WTC11 (cell line): ENCODE measurements at regions not wholly inside any gene's neighbourhood (a gene's known extent, or its start where the extent isn't known, plus 50 kb on each side); places are given as distances from the start of the nearest gene placed in this dataset.

Source experiments
- ATF1 ChIP-seq: sonication (generic); formaldehyde crosslinking; IDR thresholded peaks from 2 replicates; pipeline ENCODE4 v1.8.1; 2023; ENCODE audit warnings: mild to moderate bottlenecking, moderate library complexity, missing genetic modification reagents
- ESRRA ChIP-seq: sonication (generic); formaldehyde crosslinking; IDR thresholded peaks from 2 replicates; pipeline ENCODE4 v1.8.1; 2022; ENCODE audit warnings: mild to moderate bottlenecking, missing genetic modification reagents, borderline replicate concordance
- SP1 ChIP-seq: sonication (generic); formaldehyde crosslinking; conservative IDR thresholded peaks from 2 replicates; pipeline ENCODE4 v1.8.1; 2022; ENCODE audit warnings: missing genetic modification reagents
- TP53 ChIP-seq: sonication (generic); formaldehyde crosslinking; IDR thresholded peaks from 2 replicates; pipeline ENCODE4 v1.8.1; 2023; ENCODE audit warnings: mild to moderate bottlenecking, missing genetic modification reagents
- TF ChIP-seq, protein P1 (sequence below): sonication (generic); formaldehyde crosslinking; IDR thresholded peaks from 2 replicates; pipeline ENCODE4 v1.8.1; 2023; ENCODE audit warnings: mild to moderate bottlenecking, missing genetic modification reagents
- TF ChIP-seq, protein P2 (sequence below): fragments of 200-600 bp; IDR thresholded peaks from 2 replicates; pipeline ENCODE4 v1.8.0; 2022; ENCODE audit warnings: antibody characterized with exemption
- TF ChIP-seq, protein P3 (sequence below): sonication (generic); formaldehyde crosslinking; IDR thresholded peaks from 2 replicates; pipeline ENCODE4 v1.8.1; 2023; ENCODE audit warnings: mild to moderate bottlenecking, missing genetic modification reagents, moderate library complexity
- TF ChIP-seq, protein P4 (sequence below): fragments of 250-450 bp; sonication (Bioruptor Pico); IDR thresholded peaks from 2 replicates; pipeline ENCODE4 v1.8.0; 2021; ENCODE audit warnings: mild to moderate bottlenecking
- TF ChIP-seq, protein P5 (sequence below): sonication (generic); formaldehyde crosslinking; IDR thresholded peaks from 2 replicates; pipeline ENCODE4 v1.8.1; 2022; ENCODE audit warnings: missing genetic modification reagents, borderline replicate concordance
- TF ChIP-seq, protein P6 (sequence below): sonication (generic); formaldehyde crosslinking; IDR thresholded peaks from 2 replicates; pipeline ENCODE4 v1.8.0; 2022; ENCODE audit warnings: missing genetic modification reagents
- TF ChIP-seq, protein P7 (sequence below): sonication (generic); formaldehyde crosslinking; IDR thresholded peaks from 2 replicates; pipeline ENCODE4 v1.8.1; 2023; ENCODE audit warnings: mild to moderate bottlenecking, missing genetic modification reagents

DNA sequence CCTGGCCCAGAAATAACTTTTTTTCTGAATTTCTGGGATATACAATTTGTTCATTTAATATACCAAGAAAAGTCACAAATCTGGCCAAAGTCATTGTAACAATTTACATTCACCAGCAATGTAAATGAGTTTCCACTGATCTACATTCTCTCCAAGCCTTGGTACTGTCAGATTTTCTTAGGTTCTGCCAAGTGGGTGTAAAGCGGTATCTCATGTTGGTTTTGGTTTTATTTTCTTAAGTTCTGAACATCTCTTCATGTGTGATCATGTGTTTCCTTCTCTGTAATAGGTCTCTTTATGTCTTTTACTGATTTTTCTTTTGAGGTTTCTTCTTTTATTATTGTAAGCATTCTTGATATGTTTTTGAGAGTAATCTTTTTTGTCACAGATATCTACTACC, 235.6 kb upstream of the COL8A1 start:
- TF ChIP-seq, protein P1, sequence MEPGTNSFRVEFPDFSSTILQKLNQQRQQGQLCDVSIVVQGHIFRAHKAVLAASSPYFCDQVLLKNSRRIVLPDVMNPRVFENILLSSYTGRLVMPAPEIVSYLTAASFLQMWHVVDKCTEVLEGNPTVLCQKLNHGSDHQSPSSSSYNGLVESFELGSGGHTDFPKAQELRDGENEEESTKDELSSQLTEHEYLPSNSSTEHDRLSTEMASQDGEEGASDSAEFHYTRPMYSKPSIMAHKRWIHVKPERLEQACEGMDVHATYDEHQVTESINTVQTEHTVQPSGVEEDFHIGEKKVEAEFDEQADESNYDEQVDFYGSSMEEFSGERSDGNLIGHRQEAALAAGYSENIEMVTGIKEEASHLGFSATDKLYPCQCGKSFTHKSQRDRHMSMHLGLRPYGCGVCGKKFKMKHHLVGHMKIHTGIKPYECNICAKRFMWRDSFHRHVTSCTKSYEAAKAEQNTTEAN (CRISPR knock-in tag), result no peak
- TF ChIP-seq TP53 (CRISPR knock-in tag), result no peak
- TF ChIP-seq ESRRA (CRISPR knock-in tag), result no peak
- TF ChIP-seq, protein P2, sequence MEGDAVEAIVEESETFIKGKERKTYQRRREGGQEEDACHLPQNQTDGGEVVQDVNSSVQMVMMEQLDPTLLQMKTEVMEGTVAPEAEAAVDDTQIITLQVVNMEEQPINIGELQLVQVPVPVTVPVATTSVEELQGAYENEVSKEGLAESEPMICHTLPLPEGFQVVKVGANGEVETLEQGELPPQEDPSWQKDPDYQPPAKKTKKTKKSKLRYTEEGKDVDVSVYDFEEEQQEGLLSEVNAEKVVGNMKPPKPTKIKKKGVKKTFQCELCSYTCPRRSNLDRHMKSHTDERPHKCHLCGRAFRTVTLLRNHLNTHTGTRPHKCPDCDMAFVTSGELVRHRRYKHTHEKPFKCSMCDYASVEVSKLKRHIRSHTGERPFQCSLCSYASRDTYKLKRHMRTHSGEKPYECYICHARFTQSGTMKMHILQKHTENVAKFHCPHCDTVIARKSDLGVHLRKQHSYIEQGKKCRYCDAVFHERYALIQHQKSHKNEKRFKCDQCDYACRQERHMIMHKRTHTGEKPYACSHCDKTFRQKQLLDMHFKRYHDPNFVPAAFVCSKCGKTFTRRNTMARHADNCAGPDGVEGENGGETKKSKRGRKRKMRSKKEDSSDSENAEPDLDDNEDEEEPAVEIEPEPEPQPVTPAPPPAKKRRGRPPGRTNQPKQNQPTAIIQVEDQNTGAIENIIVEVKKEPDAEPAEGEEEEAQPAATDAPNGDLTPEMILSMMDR, result no peak
- TF ChIP-seq, protein P3, sequence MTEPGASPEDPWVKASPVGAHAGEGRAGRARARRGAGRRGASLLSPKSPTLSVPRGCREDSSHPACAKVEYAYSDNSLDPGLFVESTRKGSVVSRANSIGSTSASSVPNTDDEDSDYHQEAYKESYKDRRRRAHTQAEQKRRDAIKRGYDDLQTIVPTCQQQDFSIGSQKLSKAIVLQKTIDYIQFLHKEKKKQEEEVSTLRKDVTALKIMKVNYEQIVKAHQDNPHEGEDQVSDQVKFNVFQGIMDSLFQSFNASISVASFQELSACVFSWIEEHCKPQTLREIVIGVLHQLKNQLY (CRISPR knock-in tag), result no peak
- no peak for TF ChIP-seq ATF1 (CRISPR knock-in tag)
- TF ChIP-seq, protein P4, sequence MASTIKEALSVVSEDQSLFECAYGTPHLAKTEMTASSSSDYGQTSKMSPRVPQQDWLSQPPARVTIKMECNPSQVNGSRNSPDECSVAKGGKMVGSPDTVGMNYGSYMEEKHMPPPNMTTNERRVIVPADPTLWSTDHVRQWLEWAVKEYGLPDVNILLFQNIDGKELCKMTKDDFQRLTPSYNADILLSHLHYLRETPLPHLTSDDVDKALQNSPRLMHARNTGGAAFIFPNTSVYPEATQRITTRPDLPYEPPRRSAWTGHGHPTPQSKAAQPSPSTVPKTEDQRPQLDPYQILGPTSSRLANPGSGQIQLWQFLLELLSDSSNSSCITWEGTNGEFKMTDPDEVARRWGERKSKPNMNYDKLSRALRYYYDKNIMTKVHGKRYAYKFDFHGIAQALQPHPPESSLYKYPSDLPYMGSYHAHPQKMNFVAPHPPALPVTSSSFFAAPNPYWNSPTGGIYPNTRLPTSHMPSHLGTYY (CRISPR knock-in tag), result no peak
- TF ChIP-seq, protein P5, sequence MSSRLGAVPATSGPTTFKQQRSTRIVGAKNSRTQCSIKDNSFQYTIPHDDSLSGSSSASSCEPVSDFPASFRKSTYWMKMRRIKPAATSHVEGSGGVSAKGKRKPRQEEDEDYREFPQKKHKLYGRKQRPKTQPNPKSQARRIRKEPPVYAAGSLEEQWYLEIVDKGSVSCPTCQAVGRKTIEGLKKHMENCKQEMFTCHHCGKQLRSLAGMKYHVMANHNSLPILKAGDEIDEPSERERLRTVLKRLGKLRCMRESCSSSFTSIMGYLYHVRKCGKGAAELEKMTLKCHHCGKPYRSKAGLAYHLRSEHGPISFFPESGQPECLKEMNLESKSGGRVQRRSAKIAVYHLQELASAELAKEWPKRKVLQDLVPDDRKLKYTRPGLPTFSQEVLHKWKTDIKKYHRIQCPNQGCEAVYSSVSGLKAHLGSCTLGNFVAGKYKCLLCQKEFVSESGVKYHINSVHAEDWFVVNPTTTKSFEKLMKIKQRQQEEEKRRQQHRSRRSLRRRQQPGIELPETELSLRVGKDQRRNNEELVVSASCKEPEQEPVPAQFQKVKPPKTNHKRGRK (CRISPR knock-in tag), result no peak
- TF ChIP-seq, protein P6, sequence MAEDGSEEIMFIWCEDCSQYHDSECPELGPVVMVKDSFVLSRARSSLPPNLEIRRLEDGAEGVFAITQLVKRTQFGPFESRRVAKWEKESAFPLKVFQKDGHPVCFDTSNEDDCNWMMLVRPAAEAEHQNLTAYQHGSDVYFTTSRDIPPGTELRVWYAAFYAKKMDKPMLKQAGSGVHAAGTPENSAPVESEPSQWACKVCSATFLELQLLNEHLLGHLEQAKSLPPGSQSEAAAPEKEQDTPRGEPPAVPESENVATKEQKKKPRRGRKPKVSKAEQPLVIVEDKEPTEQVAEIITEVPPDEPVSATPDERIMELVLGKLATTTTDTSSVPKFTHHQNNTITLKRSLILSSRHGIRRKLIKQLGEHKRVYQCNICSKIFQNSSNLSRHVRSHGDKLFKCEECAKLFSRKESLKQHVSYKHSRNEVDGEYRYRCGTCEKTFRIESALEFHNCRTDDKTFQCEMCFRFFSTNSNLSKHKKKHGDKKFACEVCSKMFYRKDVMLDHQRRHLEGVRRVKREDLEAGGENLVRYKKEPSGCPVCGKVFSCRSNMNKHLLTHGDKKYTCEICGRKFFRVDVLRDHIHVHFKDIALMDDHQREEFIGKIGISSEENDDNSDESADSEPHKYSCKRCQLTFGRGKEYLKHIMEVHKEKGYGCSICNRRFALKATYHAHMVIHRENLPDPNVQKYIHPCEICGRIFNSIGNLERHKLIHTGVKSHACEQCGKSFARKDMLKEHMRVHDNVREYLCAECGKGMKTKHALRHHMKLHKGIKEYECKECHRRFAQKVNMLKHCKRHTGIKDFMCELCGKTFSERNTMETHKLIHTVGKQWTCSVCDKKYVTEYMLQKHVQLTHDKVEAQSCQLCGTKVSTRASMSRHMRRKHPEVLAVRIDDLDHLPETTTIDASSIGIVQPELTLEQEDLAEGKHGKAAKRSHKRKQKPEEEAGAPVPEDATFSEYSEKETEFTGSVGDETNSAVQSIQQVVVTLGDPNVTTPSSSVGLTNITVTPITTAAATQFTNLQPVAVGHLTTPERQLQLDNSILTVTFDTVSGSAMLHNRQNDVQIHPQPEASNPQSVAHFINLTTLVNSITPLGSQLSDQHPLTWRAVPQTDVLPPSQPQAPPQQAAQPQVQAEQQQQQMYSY (CRISPR knock-in tag), result no peak
- no peak for TF ChIP-seq SP1 (CRISPR knock-in tag)
- TF ChIP-seq, protein P7, sequence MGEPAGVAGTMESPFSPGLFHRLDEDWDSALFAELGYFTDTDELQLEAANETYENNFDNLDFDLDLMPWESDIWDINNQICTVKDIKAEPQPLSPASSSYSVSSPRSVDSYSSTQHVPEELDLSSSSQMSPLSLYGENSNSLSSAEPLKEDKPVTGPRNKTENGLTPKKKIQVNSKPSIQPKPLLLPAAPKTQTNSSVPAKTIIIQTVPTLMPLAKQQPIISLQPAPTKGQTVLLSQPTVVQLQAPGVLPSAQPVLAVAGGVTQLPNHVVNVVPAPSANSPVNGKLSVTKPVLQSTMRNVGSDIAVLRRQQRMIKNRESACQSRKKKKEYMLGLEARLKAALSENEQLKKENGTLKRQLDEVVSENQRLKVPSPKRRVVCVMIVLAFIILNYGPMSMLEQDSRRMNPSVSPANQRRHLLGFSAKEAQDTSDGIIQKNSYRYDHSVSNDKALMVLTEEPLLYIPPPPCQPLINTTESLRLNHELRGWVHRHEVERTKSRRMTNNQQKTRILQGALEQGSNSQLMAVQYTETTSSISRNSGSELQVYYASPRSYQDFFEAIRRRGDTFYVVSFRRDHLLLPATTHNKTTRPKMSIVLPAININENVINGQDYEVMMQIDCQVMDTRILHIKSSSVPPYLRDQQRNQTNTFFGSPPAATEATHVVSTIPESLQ (CRISPR knock-in tag), result no peak
